ENCODE measurements at regions not wholly inside any gene's neighbourhood (a gene's known extent, or its start where the extent isn't known, plus 50 kb on each side); places are given as distances from the start of the nearest gene placed in this dataset.

GRCh38 chr20:22904386-22904785, 130.7 kb upstream of the SSTR4 start:
- no peak for TF ChIP-seq CTCF (IDR thresholded peaks at IDR 0.05; ENCODE audit: borderline replicate concordance, insufficient read depth, low read depth, low read length)
- H3K4me3 ChIP-seq (ENCODE audit: low read depth, low read length), result no peak overlapping the region

GRCh38 chr20:22904905-22905304, 130.2 kb upstream of the SSTR4 start:
- TF ChIP-seq CTCF (IDR thresholded peaks at IDR 0.05; ENCODE audit: borderline replicate concordance, insufficient read depth, low read depth, low read length), result no peak
- H3K4me3 ChIP-seq (ENCODE audit: low read depth, low read length), result no peak overlapping the region

- no peak for TF ChIP-seq CTCF (IDR thresholded peaks at IDR 0.05; ENCODE audit: borderline replicate concordance, insufficient read depth, low read depth, low read length)
- no peak overlapping the region for H3K4me3 ChIP-seq (ENCODE audit: low read depth, low read length)
These were observed 129.5 kb upstream of the SSTR4 start for GRCh38 chr20:22905658-22906057.

GRCh38 chr20:22908437-22908836, 126.7 kb upstream of the SSTR4 start:
- H3K4me3 ChIP-seq (ENCODE audit: low read depth, low read length), result no peak overlapping the region
- TF ChIP-seq CTCF (IDR thresholded peaks at IDR 0.05; ENCODE audit: borderline replicate concordance, insufficient read depth, low read depth, low read length), result no peak

- H3K4me3 ChIP-seq (ENCODE audit: low read depth, low read length), result no peak overlapping the region
These were observed 126.2 kb upstream of the SSTR4 start for GRCh38 chr20:22908944-22909343.

GRCh38 chr20:22909436-22909835, 125.7 kb upstream of the SSTR4 start:
- no peak for TF ChIP-seq CTCF (IDR thresholded peaks at IDR 0.05; ENCODE audit: borderline replicate concordance, insufficient read depth, low read depth, low read length)
- no peak overlapping the region for H3K4me3 ChIP-seq (ENCODE audit: low read depth, low read length)

More at GRCh38 chr20:22908944-22909343, 126.2 kb upstream of the SSTR4 start:
- TF ChIP-seq CTCF (IDR thresholded peaks at IDR 0.05; ENCODE audit: borderline replicate concordance, insufficient read depth, low read depth, low read length), result no peak

GRCh38 chr20:22910287-22910852, 124.7 kb upstream of the SSTR4 start:
- H3K4me3 ChIP-seq (ENCODE audit: low read depth, low read length), result no peak overlapping the region
- TF ChIP-seq CTCF (IDR thresholded peaks at IDR 0.05; ENCODE audit: borderline replicate concordance, insufficient read depth, low read depth, low read length), result no peak

Data from GM12875 (cell line).